CD4-positive, alpha-beta T cell treated with Interleukin-15 for 4 hours (primary cell): ENCODE measurements at regions not wholly inside any gene's neighbourhood (a gene's known extent, or its start where the extent isn't known, plus 50 kb on each side); places are given as distances from the start of the nearest gene placed in this dataset.
"Not testable (repeated sequence)": the region's sequence is repeated elsewhere in the genome, so short reads cannot be mapped to it uniquely, and the experiment has no call there.

ENCODE experiments used
- DNase-seq: peaks from one replicate; pipeline ENCODE4 v3.0.0-alpha.2; 2020; ENCODE audit warnings: low spot score

DNA sequence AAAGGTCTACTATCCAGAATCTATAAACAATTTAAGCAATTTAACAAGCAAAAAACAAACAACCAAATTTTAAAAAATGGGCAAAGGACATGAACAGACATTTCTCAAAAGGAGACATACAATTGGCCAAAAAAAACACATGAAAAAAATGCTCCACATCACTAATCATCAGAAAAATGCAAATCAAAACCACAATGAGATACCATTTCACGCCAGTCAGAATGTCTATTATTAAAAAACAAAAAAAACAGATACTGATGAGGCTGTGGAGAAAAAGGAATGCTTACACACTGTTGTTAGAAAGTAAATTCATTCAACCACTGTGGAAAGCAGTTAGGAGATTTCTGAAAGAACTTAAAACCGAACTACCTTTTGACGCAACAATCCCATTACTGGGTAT is 66.4 kb upstream of the SESTD1 start:
- no peak for DNase-seq

DNA sequence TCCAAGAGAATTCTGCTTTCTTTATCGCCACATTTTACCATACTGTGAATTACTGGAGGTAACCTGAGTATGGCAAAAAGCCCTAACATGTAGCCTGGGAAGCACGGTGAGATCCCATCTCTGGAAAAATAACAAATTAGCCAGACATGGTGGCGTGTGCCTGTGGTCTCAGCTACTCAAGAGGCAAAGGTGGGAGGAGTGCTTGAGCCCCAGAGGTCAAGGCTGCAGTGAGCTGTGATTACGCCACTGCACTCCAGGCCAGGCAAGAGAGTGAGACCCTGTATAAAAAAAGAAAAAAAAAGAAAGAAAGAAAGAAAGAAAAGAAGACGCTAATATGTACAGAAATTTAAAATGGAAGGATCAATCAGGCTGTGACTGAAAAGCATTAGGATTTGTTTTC is 57.7 kb upstream of the SESTD1 start:
- DNase-seq = no peak

DNA sequence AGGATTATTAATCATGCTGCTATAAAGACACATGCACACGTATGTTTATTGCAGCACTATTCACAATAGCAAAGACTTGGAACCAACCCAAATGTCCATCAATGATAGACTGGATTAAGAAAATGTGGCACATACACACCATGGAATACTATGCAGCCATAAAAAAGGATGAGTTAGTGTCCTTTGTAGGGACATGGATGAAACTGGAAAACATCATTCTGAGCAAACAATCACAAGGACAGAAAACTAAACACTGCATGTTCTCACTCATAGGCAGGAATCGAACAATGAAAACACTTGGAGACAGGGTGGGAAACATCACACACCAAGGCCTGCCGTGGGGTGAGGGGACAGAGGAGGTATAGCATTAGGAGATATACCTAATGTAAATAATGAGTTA is 56.4 kb upstream of the SESTD1 start:
- DNase-seq = not testable (repeated sequence)

DNA sequence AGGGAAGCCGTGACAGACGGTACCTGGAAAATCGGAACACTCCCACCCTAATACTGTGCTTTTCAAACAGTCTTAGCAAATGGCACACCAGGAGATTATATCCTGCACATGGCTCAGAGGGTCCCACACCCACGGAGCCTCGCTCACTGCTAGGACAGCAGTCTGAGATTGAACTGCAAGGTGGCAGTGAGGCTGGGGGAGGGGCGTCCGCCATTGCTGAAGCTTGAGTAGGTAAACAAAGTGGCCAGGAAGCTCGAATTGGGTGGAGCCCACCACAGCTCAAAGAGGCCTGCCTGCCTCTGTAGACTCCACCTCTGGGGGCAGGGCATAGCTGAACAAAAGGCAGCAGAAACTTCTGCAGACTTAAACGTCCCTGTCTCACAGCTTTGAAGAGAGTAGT is 50.1 kb upstream of the SESTD1 start:
- not testable (repeated sequence) for DNase-seq
